22Rv1 (cell line): ENCODE measurements at regions not wholly inside any gene's neighbourhood (a gene's known extent, or its start where the extent isn't known, plus 50 kb on each side); places are given as distances from the start of the nearest gene placed in this dataset.

ENCODE experiments used
- H3K27ac ChIP-seq: fragments of 450-650 bp; 2 replicates; pipeline ENCODE4 v1.5.1; 2017
- ZFX ChIP-seq: fragments of 450-650 bp; IDR thresholded peaks from 2 replicates; pipeline ENCODE4 v1.6.1; 2017; ENCODE audit warnings: antibody characterized with exemption, borderline replicate concordance
- TF ChIP-seq, protein P1 (sequence below): fragments of 450-650 bp; IDR thresholded peaks from 2 replicates; pipeline ENCODE4 v1.5.1; 2017; ENCODE audit warnings: mild to moderate bottlenecking

DNA sequence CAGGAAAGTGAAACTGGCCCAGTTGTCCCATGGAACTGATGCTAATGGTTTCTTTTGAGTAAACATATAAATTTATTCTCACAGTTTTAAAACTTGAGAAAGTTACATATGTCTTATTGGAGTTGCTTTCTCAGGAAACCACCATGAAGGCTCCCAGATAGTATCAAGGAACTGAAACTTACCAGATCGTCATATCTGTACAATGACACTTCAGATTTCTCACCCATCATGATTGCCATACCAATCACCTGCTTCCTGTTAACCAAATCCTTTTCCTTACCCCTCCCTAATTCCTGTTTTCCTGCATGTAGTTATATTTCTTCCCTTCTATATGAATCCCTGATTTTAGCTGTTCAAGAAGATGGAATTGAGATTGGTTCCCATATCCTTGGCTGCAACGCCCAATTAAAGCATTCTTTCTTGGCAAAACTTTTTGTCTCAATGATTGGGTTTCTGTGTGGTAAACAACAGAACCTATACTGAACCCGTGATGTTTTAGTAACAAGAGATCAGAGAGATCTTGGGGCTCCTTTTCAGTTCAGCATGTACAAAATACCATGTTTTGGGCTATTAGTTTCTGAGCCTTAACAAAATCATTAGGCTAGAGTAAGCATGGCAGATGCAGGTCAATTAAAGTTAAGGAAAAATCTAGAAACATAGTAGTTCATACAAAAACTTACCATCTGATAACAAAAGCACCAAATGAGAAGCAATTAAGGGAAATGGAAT lies 781.3 kb upstream of the MIR17HG start:
- TF ChIP-seq ZFX, result no peak
- TF ChIP-seq, protein P1, sequence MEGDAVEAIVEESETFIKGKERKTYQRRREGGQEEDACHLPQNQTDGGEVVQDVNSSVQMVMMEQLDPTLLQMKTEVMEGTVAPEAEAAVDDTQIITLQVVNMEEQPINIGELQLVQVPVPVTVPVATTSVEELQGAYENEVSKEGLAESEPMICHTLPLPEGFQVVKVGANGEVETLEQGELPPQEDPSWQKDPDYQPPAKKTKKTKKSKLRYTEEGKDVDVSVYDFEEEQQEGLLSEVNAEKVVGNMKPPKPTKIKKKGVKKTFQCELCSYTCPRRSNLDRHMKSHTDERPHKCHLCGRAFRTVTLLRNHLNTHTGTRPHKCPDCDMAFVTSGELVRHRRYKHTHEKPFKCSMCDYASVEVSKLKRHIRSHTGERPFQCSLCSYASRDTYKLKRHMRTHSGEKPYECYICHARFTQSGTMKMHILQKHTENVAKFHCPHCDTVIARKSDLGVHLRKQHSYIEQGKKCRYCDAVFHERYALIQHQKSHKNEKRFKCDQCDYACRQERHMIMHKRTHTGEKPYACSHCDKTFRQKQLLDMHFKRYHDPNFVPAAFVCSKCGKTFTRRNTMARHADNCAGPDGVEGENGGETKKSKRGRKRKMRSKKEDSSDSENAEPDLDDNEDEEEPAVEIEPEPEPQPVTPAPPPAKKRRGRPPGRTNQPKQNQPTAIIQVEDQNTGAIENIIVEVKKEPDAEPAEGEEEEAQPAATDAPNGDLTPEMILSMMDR, result no peak

DNA sequence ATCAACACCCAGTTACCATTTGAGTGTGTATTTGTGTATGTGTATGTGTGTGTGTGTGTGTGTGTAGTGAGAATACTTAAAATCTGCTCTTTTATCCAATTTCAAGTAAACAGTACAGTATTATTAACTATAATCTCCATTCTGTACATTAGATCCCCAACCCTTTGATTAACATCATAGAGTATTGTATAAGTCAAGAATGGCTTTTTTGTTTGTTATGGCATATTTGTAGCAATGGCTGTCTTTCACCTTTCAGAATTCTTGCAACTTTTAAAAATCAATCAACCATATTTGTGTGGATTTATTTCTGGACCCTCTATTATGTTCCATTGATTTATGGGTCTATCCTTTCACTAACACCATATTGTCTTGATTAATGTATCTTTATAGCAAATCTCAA lies 779.3 kb upstream of the MIR17HG start:
- H3K27ac ChIP-seq, result no peak overlapping the region
- TF ChIP-seq ZFX, result no peak
- TF ChIP-seq, protein P1, result no peak

More for the DNA sequence above, 781.3 kb upstream of the MIR17HG start:
- H3K27ac ChIP-seq, result no peak overlapping the region

DNA sequence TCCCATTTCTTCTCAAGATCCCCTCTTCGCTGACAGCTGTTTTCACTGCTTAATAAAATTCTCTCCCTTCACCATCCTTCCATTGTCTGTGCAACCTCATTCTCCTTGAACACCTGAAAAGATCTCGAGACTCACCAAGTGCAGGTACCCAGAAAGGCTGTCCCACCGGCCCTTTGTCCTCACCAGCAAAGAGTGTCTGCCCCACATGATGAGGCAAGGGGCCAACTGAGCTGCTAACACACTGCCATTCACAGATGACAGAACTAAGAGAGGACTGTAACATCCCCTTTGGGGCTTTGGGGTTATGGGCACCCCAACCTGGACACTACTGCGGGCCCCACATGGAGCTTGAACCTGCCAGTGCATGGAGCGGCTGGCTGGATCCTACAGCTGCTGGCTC lies 771.4 kb upstream of the MIR17HG start:
- no peak overlapping the region for H3K27ac ChIP-seq
- TF ChIP-seq, protein P1, result no peak
- no peak for TF ChIP-seq ZFX

DNA sequence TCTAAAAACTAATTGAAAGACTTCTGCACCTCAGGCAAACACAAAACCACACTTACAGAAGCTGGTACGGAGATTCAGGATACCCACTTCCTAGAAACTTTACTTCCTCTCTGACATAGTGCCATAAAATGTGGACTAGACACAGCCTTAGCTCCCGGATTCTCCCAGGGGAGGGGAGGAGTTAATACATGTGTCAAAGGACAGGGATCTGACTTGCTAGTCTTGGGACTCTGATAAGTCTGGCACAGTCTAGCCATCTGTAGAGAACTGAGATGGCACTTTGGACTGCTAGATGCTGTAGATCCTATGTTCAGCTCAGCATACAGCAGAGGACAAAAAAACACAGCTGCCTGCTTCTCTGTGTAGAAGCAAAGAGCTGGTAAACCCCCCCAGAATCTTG lies 769.8 kb upstream of the MIR17HG start:
- no peak overlapping the region for H3K27ac ChIP-seq
- TF ChIP-seq ZFX, result no peak

DNA sequence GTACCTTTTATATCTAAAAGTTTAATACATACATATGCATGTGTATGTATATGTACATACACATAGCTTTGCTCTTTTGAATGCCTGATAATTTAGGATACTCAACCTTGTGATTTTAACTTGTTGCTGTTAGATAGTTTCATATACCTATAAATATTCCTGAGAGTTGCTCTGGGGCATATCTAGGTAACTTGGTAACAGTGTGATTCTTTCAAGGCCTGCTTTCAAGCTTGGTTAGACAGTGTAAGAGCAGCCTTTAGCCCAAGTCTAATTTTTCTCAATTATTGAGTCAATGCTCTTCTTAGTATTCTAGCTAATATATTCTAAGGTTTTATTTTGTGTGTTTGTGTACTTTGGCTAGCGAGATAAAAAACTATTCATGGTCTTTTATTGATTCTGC lies 762.1 kb upstream of the MIR17HG start:
- no peak overlapping the region for H3K27ac ChIP-seq
- TF ChIP-seq, protein P1, result no peak
- TF ChIP-seq ZFX, result no peak

DNA sequence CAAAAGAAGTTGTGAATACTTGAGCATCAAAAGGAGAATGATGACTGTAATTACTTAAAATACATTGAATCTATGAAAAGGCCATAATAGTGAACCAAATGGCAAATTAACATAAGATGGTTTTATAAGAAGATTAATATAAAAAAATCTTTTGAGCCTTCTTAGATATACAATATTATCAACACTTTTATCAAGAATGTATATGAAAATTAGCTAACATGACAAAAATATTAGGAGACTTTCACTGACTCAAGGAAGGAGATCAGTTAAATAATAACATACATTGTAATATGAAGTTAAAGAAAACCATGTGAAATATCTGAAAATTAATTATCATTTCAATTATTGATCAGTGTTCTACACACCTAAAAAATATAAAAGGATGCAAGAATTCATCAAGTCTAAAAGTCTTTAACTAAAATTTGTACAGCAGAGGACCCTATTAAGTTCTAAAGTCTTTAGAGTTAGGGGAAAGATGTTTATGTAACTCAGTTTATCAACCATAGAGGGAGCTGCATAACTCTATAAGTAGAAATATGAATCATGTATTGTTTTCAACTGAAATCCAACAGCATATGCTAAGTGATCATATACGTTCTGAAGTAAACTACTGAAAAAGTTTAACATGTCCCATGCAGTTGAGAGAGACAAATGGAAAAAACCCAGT lies 756.1 kb upstream of the MIR17HG start:
- H3K27ac ChIP-seq, result no peak overlapping the region
- TF ChIP-seq, protein P1, result no peak
- TF ChIP-seq ZFX, result no peak

DNA sequence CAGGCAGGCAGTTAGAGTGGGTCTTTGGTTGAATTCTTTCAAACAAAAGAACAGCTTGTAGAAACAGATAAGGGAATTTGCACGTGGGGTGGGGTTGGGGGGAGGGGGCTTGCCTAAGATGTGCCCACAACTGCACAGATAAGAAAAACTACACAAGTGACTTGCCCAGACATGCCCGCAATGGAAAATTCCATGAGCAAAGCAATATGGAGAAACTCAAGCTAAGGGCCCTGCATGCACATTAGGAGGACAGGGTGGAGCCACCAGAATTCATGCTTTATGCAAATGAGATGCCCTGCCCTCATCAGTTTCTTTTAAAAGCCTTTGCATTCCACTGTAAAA lies 755.6 kb upstream of the MIR17HG start:
- no peak for TF ChIP-seq ZFX
- TF ChIP-seq, protein P1, result no peak
- no peak overlapping the region for H3K27ac ChIP-seq

DNA sequence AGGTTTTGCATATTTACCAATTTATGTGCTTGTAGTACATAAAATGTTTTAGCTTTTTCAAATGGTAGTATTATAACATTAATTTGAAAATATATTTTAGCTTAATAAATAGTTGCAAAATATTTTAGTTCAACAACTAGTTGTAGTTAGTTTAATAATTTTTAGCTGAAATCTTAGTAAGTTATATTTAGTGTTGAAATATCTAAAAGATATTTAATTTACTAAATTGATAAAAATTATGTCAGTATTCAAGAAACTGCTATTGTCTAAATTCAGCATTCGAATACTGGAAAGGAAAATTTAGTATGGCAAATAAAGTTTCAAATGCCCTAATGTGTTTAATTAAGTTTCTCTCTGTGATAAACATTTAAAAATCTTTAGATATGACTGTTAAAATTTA lies 754.5 kb upstream of the MIR17HG start:
- H3K27ac ChIP-seq, result no peak overlapping the region
- TF ChIP-seq, protein P1, result no peak
- TF ChIP-seq ZFX, result no peak
